GM18870 (cell line): ENCODE measurements at regions not wholly inside any gene's neighbourhood (a gene's known extent, or its start where the extent isn't known, plus 50 kb on each side); places are given as distances from the start of the nearest gene placed in this dataset.
"Not testable (repeated sequence)": the region's sequence is repeated elsewhere in the genome, so short reads cannot be mapped to it uniquely, and the experiment has no call there.

ENCODE experiments used
- ATAC-seq: cut with Tn5 transposase; IDR thresholded peaks from one replicate; pipeline ENCODE4 v1.9.1; 2021; ENCODE audit warnings: moderate library complexity; ENCODE audit not compliant: unreplicated experiment

GRCh38 chr6:63476302-63476701 is 96.0 kb upstream of the LOC128125822 start:
- no peak for ATAC-seq

GRCh38 chr6:63477422-63478040 is 94.7 kb upstream of the LOC128125822 start:
- ATAC-seq: no peak

GRCh38 chr6:63478734-63479133 is 93.5 kb upstream of the LOC128125822 start:
- ATAC-seq: no peak

- no peak for ATAC-seq
These were observed 86.1 kb upstream of the LOC128125822 start for GRCh38 chr6:63486196-63486595.

- ATAC-seq: no peak
These were observed 85.0 kb upstream of the LOC128125822 start for GRCh38 chr6:63487103-63487813.

- ATAC-seq: no peak
These were observed 81.2 kb upstream of the LOC128125822 start for GRCh38 chr6:63491119-63491518.

GRCh38 chr6:63492476-63492875 is 79.8 kb upstream of the LOC128125822 start:
- no peak for ATAC-seq

GRCh38 chr6:63493557-63493956 is 78.7 kb upstream of the LOC128125822 start:
- ATAC-seq: no peak

- ATAC-seq: no peak
These were observed 75.9 kb upstream of the LOC128125822 start for GRCh38 chr6:63496361-63496804.

- no peak for ATAC-seq
These were observed 70.1 kb upstream of the LOC128125822 start for GRCh38 chr6:63502156-63502555.

GRCh38 chr6:63503199-63503598 is 69.1 kb upstream of the LOC128125822 start:
- no peak for ATAC-seq

GRCh38 chr6:63504777-63505384 is 67.4 kb upstream of the LOC128125822 start:
- ATAC-seq: peak; percentile 100

GRCh38 chr6:63507096-63507495 is 65.2 kb upstream of the LOC128125822 start:
- no peak for ATAC-seq

- ATAC-seq: no peak
These were observed 62.5 kb upstream of the LOC128125822 start for GRCh38 chr6:63509652-63510352.

GRCh38 chr6:63510353-63510686 is 62.0 kb upstream of the LOC128125822 start:
- no peak for ATAC-seq

- no peak for ATAC-seq
These were observed 61.4 kb upstream of the LOC128125822 start for GRCh38 chr6:63510849-63511248.

GRCh38 chr6:63514488-63515173 is 57.6 kb upstream of the LOC128125822 start:
- ATAC-seq: no peak

- not testable (repeated sequence) for ATAC-seq
These were observed 57.1 kb upstream of the LOC128125822 start for GRCh38 chr6:63515227-63515626.

GRCh38 chr6:63516186-63516944 is 55.9 kb upstream of the LOC128125822 start:
- no peak for ATAC-seq

GRCh38 chr6:63517221-63517620 is 55.1 kb upstream of the LOC128125822 start:
- no peak for ATAC-seq
